D721Med (cell line): ENCODE measurements at regions not wholly inside any gene's neighbourhood (a gene's known extent, or its start where the extent isn't known, plus 50 kb on each side); places are given as distances from the start of the nearest gene placed in this dataset.

Experiments
- DNase-seq: peaks from one replicate; pipeline ENCODE4 v3.0.0; 2011; ENCODE audit warnings: low spot score; ENCODE audit not compliant: insufficient read length
- FAIRE-seq: peaks from 2 replicates; lab custom pipeline; 2011; peaks lifted over from hg19 to GRCh38; lab: Jason Lieb, UNC
- TF ChIP-seq, protein P1 (sequence below): IDR thresholded peaks from 2 replicates; pipeline ENCODE4 v1.5.1; 2012; ENCODE audit warnings: mild to moderate bottlenecking, control low read depth; ENCODE audit not compliant: insufficient read depth; ENCODE audit errors: missing control alignments

DNA sequence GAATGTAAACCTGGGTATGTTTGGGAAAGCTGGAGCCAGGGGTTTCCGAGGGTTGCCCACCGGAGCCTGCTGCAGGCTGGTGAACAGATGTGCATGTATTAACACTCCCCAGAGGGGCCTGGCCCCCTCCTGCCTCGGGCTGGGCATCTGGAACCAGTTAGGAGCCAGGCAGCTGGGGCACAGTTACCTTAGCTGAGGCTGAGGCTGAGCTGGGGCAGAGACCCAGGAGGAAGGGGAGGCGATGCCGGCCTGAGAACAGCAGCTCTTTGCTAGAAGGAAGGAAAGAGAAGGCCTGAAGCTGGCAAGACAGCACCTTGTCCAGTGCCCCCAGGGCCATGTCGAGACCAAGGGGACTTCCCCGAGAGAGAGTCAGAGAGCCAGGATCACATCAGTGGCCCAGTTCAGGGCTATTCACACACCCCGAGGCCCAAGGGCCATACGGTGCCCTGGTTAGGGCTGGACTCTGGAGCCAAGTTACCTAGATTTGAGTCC, 65.8 kb downstream of the RMI2 start:
- no peak for DNase-seq
- FAIRE-seq, result no peak
- TF ChIP-seq, protein P1, sequence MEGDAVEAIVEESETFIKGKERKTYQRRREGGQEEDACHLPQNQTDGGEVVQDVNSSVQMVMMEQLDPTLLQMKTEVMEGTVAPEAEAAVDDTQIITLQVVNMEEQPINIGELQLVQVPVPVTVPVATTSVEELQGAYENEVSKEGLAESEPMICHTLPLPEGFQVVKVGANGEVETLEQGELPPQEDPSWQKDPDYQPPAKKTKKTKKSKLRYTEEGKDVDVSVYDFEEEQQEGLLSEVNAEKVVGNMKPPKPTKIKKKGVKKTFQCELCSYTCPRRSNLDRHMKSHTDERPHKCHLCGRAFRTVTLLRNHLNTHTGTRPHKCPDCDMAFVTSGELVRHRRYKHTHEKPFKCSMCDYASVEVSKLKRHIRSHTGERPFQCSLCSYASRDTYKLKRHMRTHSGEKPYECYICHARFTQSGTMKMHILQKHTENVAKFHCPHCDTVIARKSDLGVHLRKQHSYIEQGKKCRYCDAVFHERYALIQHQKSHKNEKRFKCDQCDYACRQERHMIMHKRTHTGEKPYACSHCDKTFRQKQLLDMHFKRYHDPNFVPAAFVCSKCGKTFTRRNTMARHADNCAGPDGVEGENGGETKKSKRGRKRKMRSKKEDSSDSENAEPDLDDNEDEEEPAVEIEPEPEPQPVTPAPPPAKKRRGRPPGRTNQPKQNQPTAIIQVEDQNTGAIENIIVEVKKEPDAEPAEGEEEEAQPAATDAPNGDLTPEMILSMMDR, result no peak

DNA sequence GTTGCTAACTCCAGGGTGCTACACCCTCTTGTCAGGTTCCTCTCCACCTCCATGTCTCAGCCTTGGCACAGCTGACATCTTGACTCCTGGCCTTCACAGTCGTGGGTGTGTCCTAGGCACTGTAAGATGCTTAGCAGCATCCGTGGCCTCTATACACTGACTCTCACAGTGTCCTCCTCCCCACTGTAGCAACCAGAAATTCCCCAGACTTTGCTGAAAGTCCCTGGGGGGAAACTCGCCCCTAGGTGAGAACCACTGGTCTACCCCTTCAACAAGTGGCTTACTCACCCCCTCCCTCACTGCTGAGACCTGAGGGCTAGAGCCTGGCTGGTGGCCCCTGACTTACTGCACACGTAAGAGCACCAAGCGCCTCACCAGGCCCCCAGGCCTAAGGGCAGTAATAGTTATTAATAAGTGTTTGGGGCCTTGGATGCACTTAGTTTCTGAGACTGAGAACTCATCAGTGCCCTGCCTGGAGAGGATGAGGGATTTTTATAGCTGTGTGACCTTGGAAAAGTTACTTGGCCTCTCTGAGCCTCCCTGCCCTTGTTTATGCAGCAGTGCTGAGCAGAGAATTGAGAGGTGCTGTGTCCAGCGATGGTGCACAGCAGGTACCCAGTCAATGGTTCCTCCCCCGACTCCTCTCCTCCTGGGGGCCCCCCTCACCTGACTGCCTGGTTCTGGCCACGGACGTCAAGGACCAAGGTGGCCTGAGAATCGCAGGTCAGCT, 67.1 kb downstream of the RMI2 start:
- FAIRE-seq, result no peak

DNA sequence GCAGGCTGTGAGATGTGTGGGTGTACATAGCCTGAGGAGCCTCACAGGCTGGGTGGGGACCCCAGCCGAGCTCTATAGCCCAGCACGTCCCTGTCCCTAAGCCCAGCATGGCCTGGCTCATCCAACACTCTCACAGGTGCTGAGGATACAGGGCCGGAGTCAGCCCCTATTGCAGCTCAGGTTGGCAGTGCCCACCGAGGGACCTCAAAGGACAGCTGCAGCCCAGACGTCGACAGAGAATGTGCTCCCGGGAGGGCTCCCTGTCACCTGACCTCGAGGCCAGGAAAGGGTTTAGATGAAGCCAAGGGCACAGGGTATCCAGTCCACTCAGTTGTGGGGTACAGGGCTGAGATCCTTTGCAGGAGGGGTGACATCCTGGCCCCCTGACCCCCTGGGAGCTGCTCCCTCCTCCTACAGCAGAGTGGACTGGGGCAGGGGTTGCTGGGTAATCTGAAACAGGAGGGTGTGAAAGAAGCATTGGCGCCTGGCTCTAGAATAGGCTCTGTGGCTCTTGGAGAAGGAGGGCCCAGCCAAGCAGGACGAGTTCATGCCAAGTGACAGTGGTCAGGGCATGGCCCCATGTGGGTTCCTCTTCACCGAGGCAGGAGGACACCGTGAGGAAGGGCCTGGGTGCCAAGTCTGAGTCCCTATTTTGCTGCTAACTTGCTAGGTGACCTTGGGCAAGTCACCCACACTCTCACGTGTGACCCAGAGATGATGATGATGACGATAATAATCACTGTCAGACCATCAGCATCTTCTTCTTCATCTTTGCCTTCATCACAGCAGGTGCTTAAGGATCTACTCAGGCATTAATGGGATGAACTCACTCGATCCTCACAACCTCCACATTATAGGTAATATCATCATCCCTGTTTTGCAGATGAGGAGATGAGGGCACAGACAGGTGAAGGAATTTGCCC, 68.0 kb downstream of the RMI2 start:
- DNase-seq (no peak), FAIRE-seq (no peak)
- TF ChIP-seq, protein P1, result no peak

More for the DNA sequence above, 67.1 kb downstream of the RMI2 start:
- TF ChIP-seq, protein P1, result no peak
- DNase-seq, result no peak

DNA sequence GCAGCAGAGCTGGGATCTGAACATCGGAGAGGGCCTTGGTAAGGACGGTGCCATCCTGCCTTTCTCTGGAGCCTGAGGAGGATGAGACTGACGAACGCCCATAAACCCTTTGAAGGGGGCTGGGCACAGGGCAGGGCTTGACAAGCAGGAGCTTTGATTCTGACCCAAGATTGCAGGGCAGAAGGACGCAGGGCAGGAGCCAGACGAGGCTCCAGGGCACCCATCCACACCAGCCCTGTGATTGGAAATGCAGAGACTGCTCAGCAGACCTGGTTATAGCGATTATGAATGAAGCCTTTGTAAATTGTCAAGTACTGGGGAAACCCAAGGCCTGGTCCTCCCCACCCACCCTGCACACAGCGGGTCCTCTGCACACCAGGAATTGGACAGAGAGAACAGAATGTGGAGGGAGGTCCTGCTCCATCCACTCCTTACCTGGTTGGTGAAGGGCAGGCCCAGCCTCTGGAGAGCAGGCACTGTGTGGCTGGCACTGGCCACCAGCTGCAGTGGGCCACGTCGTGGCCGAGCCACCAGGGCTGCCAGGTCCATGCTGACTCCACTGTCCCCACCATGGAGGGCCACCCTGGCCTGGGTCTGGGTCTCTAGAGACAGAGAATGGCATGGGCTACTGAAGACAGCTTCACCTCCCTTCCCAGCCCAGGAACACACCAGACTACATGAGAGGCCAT, 68.8 kb downstream of the RMI2 start:
- no peak for DNase-seq
- TF ChIP-seq, protein P1, result no peak
- FAIRE-seq, result no peak

DNA sequence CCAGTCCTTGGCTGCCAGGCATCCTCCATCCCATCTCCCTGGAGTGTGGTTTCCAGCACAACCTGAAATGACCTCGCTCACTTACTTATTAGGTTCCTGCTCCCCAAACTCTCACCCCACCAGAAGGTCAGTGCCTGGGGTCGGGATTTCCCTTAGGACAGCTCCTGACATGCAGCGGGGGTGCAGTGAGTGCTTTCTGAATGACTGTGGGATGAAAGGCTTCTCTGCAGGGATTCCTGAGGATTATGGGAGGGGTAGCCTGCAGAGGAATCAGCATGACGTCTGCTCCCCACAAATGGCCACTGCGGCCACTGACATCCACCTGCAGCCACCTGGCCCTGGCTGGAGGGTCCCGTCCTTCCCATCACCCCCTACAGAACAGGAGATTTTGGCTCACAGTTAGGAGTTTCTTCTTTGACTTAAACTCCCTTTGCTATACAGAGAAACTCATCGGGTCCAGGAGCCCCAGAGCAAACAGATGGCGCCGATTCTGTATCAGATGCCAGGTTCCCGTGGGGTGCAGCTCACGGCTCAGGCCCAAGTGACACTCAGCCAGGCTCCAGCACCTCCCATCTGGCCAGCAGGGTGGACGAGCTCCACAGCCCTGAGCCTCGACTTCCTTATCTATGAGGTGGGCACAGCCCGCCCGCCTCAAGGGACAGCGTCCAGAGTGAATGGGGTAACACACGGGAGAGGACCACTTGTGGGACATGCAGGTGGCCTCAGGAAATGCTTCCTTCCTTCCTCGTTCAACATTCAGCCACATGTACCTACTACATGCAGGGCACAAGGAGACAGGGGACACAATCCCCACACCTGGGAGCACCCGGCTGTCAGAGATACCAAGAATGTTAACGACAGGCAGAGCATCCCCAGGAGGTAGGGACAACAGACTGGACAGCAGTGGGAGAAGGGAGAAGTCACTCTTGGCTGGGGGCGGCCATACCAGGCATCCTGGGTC, 69.8 kb downstream of the RMI2 start:
- TF ChIP-seq, protein P1, result no peak
- FAIRE-seq (no peak), DNase-seq (no peak)

DNA sequence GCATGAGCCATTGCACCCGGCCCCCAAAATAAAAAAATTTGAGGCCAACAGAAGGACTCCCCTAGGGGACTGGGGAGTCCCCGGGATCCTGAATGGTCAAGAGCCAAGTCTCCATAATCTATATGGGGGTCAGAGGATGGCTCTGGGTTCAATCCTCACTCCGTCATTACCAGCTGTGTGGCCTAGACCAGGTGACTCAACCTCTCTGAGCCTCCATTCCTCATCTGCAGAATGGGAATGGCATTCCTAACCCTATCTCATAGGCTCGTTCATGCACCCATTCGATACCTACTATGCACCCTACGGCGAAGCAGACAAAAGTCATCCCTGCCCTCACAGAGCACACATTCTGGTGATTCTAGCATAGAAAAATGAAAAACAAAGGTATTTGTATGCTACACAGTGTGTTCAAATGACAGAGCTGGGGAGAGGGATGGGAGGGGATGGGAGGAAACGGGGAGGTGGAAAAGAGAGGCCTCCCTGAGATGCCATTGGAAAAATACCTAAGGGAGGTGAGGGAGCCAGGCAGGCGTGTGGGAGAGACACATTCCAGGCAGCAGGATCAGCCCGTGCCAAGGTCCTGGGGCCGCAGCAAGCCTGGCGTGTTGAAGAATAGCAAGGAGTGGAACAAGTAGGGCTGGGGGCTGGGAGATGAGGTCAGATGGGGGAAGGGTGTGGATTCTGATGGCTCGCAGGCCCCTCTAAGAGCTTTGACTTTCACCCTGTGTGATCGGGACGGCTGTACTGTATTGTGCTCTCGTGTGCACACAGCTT, 71.2 kb downstream of the RMI2 start:
- TF ChIP-seq, protein P1, result no peak
- no peak for DNase-seq
- FAIRE-seq, result no peak
